CD4-positive, CD25-positive, alpha-beta regulatory T cell (primary cell): ENCODE measurements at regions not wholly inside any gene's neighbourhood (a gene's known extent, or its start where the extent isn't known, plus 50 kb on each side); places are given as distances from the start of the nearest gene placed in this dataset.
"Not testable (repeated sequence)": the region's sequence is repeated elsewhere in the genome, so short reads cannot be mapped to it uniquely, and the experiment has no call there.

Source experiments
- ATAC-seq, 2 donors: fragments of 150-1000 bp; cut with Tn5 transposase; one replicate each; pipeline ENCODE4 v1.10.0; 2021; ENCODE audit warnings: low read depth in 2 of 2, moderate number of reproducible peaks in 2 of 2, moderate library complexity in 1 of 2
- DNase-seq, 3 donors: peaks; one replicate each; pipeline versions ENCODE4 v3.0.0 to v3.0.0-alpha.2; 2012 to 2022; ENCODE audit warnings: mixed read lengths in 1 of 3
- H3K27ac ChIP-seq: one replicate; pipeline ENCODE4 v1.7.0; 2013; ENCODE audit warnings: mild to moderate bottlenecking, low read length; ENCODE audit not compliant: insufficient read depth, poor library complexity, severe bottlenecking
- H3K27me3 ChIP-seq: one replicate; pipeline ENCODE4 v1.7.0; 2013; ENCODE audit warnings: low read length; ENCODE audit not compliant: control insufficient read depth, insufficient read depth
- H3K36me3 ChIP-seq: one replicate; pipeline ENCODE4 v1.7.0; 2013; ENCODE audit warnings: mild to moderate bottlenecking, low read length, moderate library complexity; ENCODE audit not compliant: control insufficient read depth, insufficient read depth
- H3K4me1 ChIP-seq: 2 replicates; pipeline ENCODE4 v1.7.0; 2013; ENCODE audit warnings: mild to moderate bottlenecking, low read length; ENCODE audit not compliant: insufficient read depth, control insufficient read depth, poor library complexity, severe bottlenecking
- H3K4me3 ChIP-seq: one replicate; pipeline ENCODE4 v1.7.0; 2013; ENCODE audit warnings: low read depth, mild to moderate bottlenecking, low read length, moderate library complexity
- H3K9me3 ChIP-seq, 2 experiments: 1 replicate in 1 of 2; 2 replicates in 1 of 2; pipeline ENCODE4 v1.7.0; 2013; ENCODE audit warnings: low read length in 2 of 2, mild to moderate bottlenecking in 1 of 2, moderate library complexity in 1 of 2; ENCODE audit not compliant: control insufficient read depth in 2 of 2
- H3K27ac Mint-ChIP-seq, 3 donors: one replicate each; pipeline ENCODE4 v1.8.0; 2020 to 2022; ENCODE audit warnings: mild to moderate bottlenecking in 3 of 3, mixed read lengths in 3 of 3, moderate library complexity in 2 of 3
- H3K27me3 Mint-ChIP-seq: one replicate; pipeline ENCODE4 v1.8.0; 2022; ENCODE audit warnings: mild to moderate bottlenecking, mixed read lengths
- H3K36me3 Mint-ChIP-seq: one replicate; pipeline ENCODE4 v1.8.0; 2020; ENCODE audit warnings: mixed read lengths
- H3K4me1 Mint-ChIP-seq, 4 donors: one replicate each; pipeline ENCODE4 v1.8.0; 2020 to 2022; ENCODE audit warnings: mixed read lengths in 4 of 4, mild to moderate bottlenecking in 1 of 4
- H3K4me3 Mint-ChIP-seq, 4 donors: one replicate each; pipeline ENCODE4 v1.8.0; 2020 to 2022; ENCODE audit warnings: mild to moderate bottlenecking in 4 of 4, mixed read lengths in 4 of 4, moderate library complexity in 3 of 4
- H3K9me3 Mint-ChIP-seq, 7 donors: one replicate each; pipeline ENCODE4 v1.8.0; 2020 to 2022; ENCODE audit warnings: mixed read lengths in 7 of 7, mild to moderate bottlenecking in 3 of 7, moderate library complexity in 2 of 7

DNA sequence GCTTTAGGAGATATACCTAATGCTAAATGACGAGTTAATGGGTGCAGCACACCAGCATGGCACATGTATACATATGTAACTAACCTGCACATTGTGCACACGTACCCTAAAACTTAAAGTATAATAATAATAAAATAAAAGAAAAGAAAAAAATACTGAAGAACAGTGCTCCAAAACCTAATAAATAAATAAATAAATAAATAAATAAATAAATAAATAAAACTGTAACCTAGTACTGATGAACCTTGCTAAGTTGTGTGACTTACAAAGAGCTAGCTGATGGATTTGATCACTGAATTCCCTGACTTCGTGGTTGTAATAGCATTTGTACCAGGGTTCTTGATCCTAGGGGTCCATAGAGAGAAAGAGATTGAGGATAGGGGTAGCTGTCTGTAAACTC is 258.6 kb downstream of the HNRNPD start:
- not testable (repeated sequence) for H3K4me3 ChIP-seq, H3K27ac ChIP-seq, DNase-seq, H3K4me1 ChIP-seq, H3K27ac Mint-ChIP-seq, H3K36me3 ChIP-seq, H3K4me3 Mint-ChIP-seq, H3K36me3 Mint-ChIP-seq, H3K4me1 Mint-ChIP-seq, H3K27me3 ChIP-seq, H3K27me3 Mint-ChIP-seq, H3K9me3 Mint-ChIP-seq, H3K9me3 ChIP-seq, ATAC-seq

DNA sequence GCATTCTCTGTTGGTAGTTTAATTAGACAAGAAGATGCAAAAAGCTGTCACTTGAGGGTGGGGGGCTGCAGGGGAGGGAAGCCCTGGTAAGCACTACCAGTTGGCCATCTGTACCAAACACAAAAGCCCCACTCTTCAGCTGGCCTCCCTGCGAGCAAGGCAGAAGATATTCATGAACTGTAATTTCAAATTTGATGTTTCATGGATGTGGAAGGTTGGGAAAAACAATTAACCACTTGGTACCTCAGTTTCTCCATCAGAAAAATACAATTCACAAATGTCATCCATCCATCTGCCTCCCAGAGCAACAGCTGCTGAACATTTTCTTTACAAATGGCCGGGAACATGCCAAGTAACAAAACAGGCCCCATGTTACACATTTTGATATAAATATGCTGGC is 265.3 kb downstream of the HNRNPD start:
- Histone ChIP-seq H3K4me3 (no peak overlapping the region), H3K27me3 (no peaks in the 10 kb centered on the region), H3K36me3 (no peaks in the 10 kb centered on the region), H3K9me3 (no peaks in the 10 kb centered on the region), H3K4me1 (no peaks in the 10 kb centered on the region), H3K27ac (no peak overlapping the region)
- no peaks in the 10 kb centered on the region for H3K36me3 Mint-ChIP-seq
- no peak overlapping the region for H3K4me3 Mint-ChIP-seq
- peaks cover 8% of the 10 kb centered on the region for H3K27me3 Mint-ChIP-seq
- H3K4me1 Mint-ChIP-seq: peaks cover 0 to 4% (median 0%) of the 10 kb centered on the region in 4 donors
- ATAC-seq (no peak), DNase-seq (no peak)
- H3K27ac Mint-ChIP-seq: no peak overlapping the region
- H3K9me3 Mint-ChIP-seq: peaks cover 0 to 7% (median 0%) of the 10 kb centered on the region in 7 donors

DNA sequence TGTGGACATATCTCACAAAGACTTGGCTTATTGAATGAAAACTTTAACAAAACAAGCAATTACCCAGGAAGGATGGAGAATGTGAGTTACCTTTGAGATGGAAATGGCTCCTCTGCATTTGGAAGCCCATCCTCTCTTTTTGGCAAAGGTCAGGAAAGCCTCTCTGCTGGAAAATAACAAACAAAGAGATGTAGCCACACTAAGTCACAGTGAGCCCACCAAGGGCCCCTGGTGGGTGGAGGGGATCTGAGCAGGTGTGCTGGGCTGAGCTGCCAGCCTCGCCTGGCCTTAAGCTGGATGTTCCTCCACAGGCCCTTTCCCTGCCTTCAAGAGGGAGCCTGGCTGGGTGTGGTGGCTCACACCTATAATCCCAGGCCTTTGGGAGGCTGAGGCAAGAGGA is 269.2 kb downstream of the HNRNPD start:
- peaks cover 0 to 7% (median 0%) of the 10 kb centered on the region in 7 donors for H3K9me3 Mint-ChIP-seq
- H3K27ac ChIP-seq: no peak overlapping the region

DNA sequence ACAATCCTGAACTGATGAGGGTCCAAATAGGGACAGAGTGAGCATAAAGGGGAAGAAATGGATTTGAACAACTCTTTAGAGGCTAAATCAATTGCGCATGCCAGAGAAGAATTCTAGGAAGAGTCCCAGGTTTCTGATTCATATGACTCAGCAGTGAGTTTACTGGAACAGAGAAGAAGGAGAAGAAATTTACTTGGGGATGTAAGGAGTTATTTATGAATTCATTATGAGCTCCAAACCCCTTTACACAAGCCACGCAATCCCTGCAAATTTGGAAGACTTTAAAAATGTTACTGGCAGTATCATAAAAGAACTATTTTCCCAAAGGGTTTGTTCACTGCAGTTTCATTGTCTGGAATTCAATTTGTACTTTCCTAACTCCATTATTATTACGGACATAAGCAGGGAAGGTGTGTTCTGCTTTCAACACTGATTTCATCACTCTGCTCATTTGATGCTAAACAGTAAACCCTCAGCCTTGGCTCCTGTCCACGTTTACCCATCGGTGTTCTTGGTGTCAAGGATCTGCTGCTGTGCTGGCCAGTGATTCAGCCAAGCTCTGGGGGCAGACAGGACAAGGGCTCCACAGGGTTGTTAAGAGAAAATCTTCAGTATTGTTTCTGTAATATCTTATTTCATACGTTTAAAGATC is 273.7 kb downstream of the HNRNPD start:
- no peak overlapping the region for H3K27ac Mint-ChIP-seq
- ATAC-seq: no peak

More for the DNA sequence above, 269.2 kb downstream of the HNRNPD start:
- Mint-ChIP-seq H3K36me3 (no peaks in the 10 kb centered on the region), H3K4me3 (no peak overlapping the region), H3K4me1 (no peaks in the 10 kb centered on the region), H3K27ac (no peak overlapping the region), H3K27me3 (peaks cover 4% of the 10 kb centered on the region)
- no peak for ATAC-seq
- Histone ChIP-seq H3K4me1 (no peaks in the 10 kb centered on the region), H3K36me3 (no peaks in the 10 kb centered on the region), H3K27me3 (no peaks in the 10 kb centered on the region), H3K4me3 (no peak overlapping the region), H3K9me3 (no peaks in the 10 kb centered on the region)
- DNase-seq: no peak

DNA sequence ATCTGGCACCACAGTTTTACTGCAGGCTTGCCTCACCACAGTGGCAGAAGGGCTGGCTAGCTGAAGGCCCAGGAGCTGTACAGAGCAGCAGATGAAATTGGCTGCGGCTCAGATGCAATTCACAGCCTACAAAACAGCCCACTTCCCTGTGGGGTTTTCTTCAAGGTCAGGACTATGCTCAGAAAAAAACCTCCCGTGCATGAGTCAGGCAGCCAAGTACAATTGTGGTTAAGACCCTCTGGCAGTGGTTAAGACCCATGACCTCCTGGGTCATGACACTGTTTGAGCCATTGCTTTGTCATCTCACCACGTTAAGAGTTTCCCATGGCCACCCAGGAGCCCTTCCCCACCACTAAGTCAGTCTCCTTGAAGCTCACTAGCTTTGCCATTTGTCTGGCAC is 276.3 kb downstream of the HNRNPD start:
- ATAC-seq: no peak
- Mint-ChIP-seq H3K27ac (no peak overlapping the region), H3K4me1 (no peaks in the 10 kb centered on the region), H3K27me3 (peaks cover 4% of the 10 kb centered on the region), H3K9me3 (peaks cover 0 to 3% (median 0%) of the 10 kb centered on the region in 7 donors), H3K36me3 (no peaks in the 10 kb centered on the region), H3K4me3 (no peak overlapping the region)
- DNase-seq: no peak
- Histone ChIP-seq H3K36me3 (no peaks in the 10 kb centered on the region), H3K4me3 (no peak overlapping the region), H3K9me3 (no peaks in the 10 kb centered on the region), H3K27ac (no peak overlapping the region), H3K27me3 (no peaks in the 10 kb centered on the region), H3K4me1 (no peaks in the 10 kb centered on the region)

More for the DNA sequence above, 273.7 kb downstream of the HNRNPD start:
- no peak for DNase-seq
- peaks cover 0 to 3% (median 0%) of the 10 kb centered on the region in 7 donors for H3K9me3 Mint-ChIP-seq
- H3K4me1 Mint-ChIP-seq: no peaks in the 10 kb centered on the region
- H3K4me3 Mint-ChIP-seq: no peak overlapping the region
- H3K9me3 ChIP-seq: no peaks in the 10 kb centered on the region
- H3K27me3 Mint-ChIP-seq: no peaks in the 10 kb centered on the region
- no peak overlapping the region for H3K4me3 ChIP-seq
- H3K27me3 ChIP-seq: no peaks in the 10 kb centered on the region
- no peak overlapping the region for H3K27ac ChIP-seq
- H3K36me3 ChIP-seq: no peaks in the 10 kb centered on the region
- H3K36me3 Mint-ChIP-seq: no peaks in the 10 kb centered on the region
- H3K4me1 ChIP-seq: no peaks in the 10 kb centered on the region

DNA sequence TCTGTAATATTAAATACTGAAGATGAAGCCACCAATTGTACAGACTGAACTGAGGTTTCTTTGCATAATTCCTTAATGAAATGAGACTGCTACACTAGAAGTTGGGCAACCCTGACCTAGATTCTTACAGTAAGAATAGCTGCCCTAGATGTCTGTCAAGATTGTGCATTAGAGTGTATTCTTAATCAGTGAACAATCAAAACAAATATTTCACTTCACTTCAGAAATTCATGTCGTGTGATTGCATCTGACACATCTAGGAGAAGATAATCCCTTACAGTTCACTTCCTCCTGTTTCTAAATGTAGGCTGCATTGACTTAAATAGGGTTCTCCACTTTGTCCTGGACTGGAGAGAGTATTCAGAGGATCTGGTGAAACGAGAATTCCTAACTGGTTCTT is 283.1 kb downstream of the HNRNPD start:
- H3K4me1 Mint-ChIP-seq: no peaks in the 10 kb centered on the region
- H3K27ac ChIP-seq: no peak overlapping the region
- H3K9me3 ChIP-seq: no peaks in the 10 kb centered on the region
- H3K4me1 ChIP-seq: no peaks in the 10 kb centered on the region
- no peak overlapping the region for H3K27ac Mint-ChIP-seq
- peaks cover 4% of the 10 kb centered on the region for H3K27me3 Mint-ChIP-seq
- no peak overlapping the region for H3K4me3 ChIP-seq
- H3K27me3 ChIP-seq: peaks cover 3% of the 10 kb centered on the region
- no peaks in the 10 kb centered on the region for H3K36me3 Mint-ChIP-seq
- peaks cover 0 to 6% (median 0%) of the 10 kb centered on the region in 7 donors for H3K9me3 Mint-ChIP-seq
- DNase-seq (no peak), ATAC-seq (no peak)
- no peak overlapping the region for H3K4me3 Mint-ChIP-seq
- no peaks in the 10 kb centered on the region for H3K36me3 ChIP-seq

DNA sequence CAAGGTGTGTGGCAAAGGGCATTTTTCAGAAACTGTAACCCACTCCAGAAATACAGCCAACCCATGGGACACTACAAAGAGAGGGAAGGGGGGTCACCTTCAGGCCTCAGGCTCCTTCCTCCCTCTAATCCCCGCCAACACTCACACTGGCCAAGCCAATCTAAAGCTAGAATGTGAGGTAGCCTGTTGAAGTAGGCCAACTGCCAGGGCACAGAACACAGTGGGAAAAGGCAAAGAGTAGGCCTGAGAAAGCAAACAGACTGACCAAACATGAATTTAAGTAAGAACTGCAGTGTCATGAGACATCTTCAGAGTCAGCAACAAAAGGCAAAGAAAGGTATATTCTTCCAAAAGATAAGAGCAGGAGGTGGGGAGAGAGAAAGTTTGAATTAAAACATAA is 289.0 kb downstream of the HNRNPD start:
- Mint-ChIP-seq H3K4me1 (no peaks in the 10 kb centered on the region), H3K27me3 (peaks cover 4% of the 10 kb centered on the region), H3K9me3 (peaks cover 0 to 3% (median 0%) of the 10 kb centered on the region in 7 donors), H3K27ac (peak overlapping the region in 1 of 3 donors; percentile 43), H3K36me3 (no peaks in the 10 kb centered on the region), H3K4me3 (no peak overlapping the region)
- Histone ChIP-seq H3K27ac (no peak overlapping the region), H3K4me3 (no peak overlapping the region), H3K9me3 (no peaks in the 10 kb centered on the region), H3K4me1 (no peaks in the 10 kb centered on the region), H3K27me3 (no peaks in the 10 kb centered on the region), H3K36me3 (no peaks in the 10 kb centered on the region)
- DNase-seq (no peak), ATAC-seq (no peak)

DNA sequence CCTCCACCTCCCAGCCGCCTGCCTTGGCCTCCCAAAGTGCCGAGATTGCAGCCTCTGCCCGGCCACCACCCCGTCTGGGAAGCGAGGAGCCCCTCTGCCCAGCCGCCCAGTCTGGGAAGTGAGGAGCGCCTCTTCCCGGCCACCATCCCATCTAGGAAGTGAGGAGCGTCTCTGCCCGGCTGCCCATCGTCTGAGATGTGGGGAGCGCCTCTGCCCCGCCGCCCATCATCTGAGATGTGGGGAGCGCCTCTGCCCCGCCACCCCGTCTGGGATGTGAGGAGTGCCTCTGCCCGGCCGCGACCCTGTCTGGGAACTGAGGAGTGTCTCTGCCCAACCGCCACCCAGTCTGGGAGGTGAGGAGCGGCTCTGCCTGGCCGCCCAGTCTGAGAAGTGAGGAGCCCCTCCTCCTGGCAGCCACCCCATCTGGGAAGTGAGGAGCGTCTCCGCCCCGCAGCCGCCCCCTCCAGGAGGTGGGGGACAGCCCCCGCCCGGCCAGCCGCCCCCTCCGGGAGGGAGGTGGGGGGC is 296.3 kb downstream of the HNRNPD start:
- not testable (repeated sequence) for H3K27me3 ChIP-seq, H3K27me3 Mint-ChIP-seq, H3K27ac ChIP-seq, H3K9me3 Mint-ChIP-seq, ATAC-seq, H3K9me3 ChIP-seq, H3K27ac Mint-ChIP-seq, H3K36me3 Mint-ChIP-seq, H3K4me3 Mint-ChIP-seq, H3K4me3 ChIP-seq, DNase-seq, H3K4me1 ChIP-seq, H3K36me3 ChIP-seq, H3K4me1 Mint-ChIP-seq
